SIG-M5 (cell line): ENCODE measurements at regions not wholly inside any gene's neighbourhood (a gene's known extent, or its start where the extent isn't known, plus 50 kb on each side); places are given as distances from the start of the nearest gene placed in this dataset.

ENCODE experiments used
- DNase-seq: peaks from one replicate; lab custom pipeline; 2025; lab: John Stamatoyannopoulos, UW

DNA sequence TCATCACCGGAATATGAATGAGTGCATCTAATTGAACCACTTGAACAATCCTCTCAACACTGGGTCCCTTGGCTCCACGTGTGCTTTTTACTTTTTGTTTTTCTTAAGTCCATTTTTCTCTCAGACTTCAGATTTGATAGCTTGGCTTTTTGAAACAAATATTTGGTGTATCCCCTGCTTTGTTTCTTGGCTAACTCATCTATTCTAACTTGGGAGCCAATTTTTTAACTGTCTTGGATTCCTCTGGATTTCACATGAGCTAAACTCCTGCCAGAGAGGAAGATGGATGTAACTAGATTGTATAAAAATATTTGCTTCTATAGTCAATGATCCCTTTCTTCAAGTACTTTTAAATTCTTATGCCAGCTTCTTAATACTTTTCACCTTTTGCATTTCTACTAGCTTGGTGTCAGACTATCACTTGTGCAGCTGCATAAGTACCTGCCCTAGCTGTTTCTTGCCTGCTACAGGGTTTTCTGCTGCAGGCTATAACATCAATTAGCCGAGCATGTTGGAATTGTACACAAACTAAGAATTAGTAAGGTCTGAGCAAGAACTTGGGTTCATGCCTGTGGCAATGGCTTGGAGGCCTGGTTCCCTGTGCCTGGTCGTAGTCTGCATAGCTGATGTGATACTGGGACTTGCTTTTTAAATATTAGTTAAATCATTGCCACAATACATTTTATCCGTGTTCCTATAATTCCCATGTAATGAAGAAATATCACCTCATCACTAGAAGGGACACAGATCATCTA, 281.5 kb downstream of the EN1 start:
- DNase-seq, result no peak

DNA sequence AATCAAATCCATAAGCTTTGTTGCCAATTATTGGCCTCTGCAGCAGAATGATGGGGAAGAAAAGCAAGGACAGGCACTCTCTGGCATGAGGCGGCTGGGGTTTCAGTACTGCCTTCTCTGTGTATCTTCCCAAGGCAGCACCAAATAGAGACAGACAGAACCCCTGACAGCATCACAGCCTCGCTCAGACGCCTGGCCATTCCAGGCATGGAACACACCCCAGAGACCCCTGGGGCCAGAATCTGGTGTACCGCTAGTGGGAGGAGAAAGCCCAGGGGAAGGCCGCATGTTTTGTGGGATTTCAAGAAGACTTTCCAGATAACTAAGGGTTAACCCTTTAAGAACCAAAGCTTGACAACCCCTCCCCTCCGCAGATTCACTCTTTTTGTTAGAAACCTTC, 282.1 kb downstream of the EN1 start:
- no peak for DNase-seq

DNA sequence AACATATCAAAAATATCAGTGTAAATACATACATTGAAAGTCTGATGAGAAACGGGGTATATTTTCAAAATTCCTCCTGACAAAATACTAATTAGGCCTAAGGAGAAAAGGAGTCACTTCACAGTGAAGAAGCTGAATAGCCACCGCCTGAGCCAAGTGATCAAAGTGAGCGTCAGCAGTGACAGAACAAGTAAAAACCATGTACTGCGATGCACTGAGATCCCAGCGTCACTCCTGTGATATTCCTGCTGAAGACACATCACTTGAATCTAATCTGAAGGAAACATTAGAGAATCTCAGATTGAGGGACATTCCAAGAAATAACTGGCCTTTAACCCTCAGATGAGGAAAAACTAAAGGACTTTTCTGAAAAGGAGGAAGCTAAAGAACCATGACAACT, 285.3 kb downstream of the EN1 start:
- DNase-seq, result no peak

DNA sequence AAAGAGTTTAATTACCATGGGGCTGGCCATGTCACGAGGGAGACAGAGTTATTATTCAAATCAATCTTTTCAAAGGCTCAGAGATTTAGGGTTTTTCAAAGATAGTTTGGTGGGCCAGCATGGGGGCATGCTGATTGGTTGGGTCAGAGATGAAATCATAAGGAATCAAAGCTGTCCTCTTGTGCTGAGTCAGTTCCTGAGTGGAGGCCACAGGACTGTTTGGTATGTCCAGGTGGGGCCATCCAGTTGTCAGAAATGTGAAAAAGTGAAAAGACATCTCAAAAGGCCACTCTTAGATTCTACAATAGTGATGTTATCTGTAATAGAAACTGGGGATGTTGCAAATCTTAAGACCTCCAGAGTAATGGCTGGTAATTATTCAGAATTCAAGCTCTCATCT, 288.6 kb downstream of the EN1 start:
- no peak for DNase-seq

DNA sequence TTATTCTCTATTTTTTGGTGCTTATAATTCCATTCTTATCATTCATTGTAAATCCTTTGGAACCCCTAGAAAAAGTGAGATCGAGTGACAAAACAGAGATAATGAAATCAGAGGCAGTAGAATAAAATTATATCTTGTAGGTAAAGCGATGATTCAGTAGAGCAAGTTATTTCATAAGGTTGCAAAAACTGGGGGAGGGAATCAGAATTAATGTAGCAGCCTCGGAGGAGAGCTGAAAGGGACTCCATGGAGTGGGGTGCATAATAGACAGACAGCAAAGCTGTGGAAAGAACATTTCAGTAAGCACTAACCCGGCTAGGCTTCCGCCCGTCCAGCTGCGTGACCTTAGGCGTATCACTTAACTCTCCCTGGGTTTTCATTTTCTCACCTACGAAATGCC, 289.7 kb downstream of the EN1 start:
- no peak for DNase-seq

DNA sequence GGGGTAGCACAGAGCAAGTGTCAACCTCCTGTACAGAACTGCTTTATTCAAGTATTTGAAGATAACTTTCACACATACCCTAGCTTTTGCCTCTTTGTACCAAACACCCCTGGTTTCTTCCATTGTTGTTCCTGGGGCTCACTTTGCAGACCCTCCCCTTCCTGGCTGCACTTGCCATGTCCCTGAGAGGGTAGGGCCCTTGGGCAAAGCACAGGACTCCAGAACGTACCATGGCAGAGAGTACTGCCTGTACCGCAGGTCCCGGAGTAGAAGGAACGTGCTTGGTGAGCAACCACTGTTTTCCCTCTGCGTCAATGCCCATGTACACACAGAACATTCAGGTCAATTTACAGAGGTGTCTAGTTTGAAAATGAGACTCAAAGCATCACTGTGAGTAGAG, 290.4 kb downstream of the EN1 start:
- no peak for DNase-seq

DNA sequence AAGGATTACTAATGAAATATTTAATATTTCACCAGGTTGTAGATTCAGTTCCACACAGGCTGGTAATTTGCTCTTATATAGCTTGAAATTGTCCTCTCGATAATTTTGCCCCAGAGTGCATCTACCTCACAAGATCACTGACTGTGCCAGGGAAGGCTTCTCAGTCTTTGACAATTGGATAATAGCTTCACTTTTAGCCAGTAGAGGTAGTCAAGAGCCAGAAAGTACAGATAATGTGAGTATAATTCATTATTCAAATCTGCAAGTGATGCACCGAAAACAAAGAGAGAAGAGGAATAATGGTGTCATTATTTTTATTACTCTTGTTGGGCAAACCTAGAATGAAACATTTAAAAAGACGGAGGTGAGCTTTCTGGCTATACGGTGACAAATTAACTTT, 292.8 kb downstream of the EN1 start:
- no peak for DNase-seq

DNA sequence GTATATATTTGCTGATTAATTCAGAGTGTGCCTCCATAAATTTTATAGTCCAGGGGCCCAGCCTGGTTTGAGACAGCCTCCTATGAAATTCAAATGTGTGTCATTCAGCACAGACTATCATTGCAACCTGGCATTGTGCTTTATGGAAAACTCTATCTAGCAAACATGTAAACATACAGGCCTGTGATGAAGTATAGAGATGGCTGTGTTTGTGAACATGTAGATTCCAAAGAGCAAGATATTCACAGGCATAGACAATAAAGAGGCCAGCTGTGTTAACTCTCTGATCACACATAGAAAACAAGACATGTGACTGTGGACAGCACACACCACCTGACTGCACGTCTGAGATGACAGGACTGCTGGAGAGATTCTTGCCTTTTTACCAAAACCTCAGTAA, 297.9 kb downstream of the EN1 start:
- DNase-seq, result no peak

DNA sequence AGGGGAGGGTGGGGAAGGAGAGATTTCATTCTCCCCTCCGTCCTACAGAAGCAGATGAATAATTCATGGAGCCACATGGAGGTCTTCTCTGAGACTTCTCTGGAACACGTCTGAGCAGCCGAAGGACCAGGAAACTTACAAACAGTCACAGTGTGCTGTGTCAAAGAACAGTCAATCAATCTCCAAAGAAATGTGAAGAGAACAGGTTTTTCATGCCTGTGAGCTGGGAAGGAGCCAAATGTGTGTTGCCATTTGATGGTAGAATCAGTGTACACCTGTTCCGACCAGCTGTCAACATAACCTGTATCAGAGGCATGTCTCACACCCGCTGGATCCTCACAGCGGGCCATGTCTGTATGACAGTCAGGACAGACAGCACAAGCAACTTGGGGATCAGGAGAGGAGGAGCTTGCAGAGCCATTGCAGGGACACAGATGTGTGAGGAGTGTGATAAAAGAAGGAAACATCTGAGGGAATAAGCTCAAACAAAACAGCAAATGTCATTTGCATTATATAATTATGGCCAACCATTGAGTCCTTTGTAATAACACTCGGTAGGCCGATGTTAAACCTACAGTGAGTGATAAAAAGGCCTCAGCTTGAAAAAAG, 298.5 kb downstream of the EN1 start:
- DNase-seq, result no peak

DNA sequence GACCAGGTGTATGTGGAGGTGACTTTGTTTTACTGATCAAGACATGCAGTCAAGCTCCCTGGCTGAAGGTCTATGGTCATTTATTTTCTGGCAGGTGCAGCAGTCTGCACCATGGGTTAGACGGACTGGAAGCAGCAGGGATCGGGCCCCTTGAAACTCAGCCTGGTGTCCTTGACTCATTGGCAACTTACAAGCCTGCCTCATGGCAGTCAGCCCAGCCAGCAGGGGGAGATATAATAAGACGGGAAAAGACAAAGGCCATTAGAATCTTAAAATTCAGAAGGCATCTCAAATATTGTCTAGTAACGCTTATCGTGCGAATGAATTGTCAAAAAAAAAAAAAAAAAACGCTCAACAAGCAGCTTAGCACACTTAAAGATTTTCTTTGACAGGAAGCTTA, 308.2 kb downstream of the EN1 start:
- DNase-seq, result no peak

DNA sequence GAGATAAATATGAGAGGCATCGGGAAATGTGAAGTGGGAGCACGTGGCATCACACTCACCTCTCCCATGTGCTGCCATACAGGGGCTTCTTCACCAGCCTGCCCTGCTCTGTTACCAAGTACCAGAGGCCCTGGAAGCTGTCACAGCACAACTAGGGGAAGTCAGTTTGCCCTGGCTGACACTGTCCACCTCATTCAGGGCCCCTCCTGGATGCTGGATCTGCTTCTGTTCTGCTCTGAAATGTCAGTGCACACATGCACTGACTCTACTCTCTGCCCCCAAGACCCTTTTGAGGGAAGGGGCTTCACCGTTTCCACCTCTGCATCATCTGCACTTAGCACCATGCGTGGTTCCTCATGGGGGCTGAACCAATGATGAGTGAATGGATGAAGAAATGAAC, 311.1 kb downstream of the EN1 start:
- no peak for DNase-seq

DNA sequence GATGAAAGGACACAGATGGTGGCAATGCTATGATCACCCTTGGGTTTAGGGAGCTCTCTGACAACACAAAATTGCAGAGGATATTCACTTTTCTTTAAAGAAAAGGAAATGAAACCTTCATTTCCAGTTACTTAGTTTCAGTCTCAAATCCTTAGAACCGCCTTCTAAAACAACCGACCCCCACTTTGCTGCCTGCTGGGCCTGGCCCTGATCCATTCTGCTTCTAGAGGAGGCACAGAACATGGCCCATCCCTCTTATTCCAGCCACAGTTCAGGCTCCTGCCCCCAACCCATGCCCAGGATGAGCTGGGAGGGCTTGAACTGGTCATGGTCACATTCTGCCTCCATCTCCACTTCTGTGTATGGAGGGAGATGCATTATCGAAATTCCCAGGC, 311.6 kb downstream of the EN1 start:
- DNase-seq, result no peak

DNA sequence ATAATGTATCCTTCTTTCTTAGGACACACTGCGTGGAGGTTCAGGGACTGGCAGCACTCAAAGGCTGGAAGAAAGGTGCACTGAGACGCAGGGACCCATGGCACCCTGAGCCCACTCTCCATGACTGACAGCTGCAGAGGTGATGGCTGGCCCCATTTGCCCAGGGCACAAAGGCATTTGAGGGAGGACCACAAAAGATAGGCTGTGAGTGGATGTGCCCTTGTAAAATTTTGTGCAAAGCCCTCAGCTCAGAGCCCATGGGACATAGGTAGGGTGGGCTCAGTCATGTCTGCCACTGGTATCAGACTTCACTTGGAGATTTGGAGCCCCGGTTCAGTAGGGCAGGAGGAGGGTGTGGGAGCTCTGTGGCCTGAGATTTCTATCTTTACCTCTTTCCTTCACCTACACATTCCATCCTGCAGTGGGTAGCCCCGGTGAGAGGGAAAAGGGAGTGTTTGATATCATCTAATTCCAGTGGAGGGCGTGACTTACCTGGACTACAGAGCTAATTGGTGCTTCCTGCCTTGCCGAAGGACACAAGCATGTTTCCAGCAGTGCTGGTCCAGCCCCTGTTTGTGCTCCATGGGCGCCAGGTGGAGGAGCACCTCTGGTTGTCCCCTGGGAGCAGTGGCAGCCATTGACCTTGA, 312.2 kb downstream of the EN1 start:
- no peak for DNase-seq

DNA sequence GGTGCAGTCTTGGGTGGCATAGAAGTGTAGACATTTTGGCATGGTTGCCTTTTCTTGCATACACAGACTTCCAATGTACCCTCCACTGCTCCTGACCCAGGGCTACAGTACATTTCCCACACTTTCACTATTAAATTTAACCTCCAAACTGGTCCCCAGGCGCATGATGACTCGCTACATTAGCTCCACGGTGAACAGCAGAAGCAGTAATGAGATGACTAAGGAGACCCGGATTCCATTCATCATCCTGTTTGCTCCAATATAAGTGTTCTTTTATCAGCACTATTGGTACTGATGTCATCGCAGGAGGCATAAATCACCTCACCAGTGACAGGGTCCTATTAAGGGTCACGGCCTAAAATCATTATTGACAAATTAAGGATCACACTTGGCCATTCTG, 316.5 kb downstream of the EN1 start:
- DNase-seq, result no peak

DNA sequence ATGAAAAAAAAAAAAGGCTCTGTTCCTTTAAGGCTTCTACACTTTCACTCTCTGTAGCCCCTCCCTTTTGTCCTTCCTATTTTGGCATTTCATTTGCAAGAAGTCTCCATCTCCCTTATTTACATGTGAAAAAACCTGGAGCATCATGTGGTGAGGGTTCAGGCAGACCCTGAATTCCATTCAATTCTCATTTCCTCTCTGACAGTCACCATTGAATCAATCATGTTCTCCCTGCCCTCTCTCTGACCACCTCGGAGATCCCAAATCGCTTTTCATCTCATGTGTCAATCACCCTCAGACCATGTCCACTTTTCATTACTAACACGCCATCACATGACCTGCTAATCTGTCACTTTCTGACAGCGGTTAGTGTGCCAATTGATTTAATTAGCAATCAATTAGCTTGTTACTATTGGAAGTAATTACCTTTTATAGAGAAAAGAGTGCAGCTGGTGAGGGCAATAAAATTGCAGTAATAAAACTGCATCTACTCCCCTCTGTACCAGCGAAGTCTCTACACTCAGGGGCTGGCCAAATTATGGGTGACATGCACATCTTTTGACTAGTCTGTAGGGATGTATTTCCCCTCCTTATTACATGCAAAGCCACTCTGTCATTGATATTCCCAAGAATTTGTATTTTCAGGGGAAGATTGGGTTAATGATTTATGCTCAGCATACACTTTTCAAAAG, 317.4 kb downstream of the EN1 start:
- DNase-seq, result no peak

DNA sequence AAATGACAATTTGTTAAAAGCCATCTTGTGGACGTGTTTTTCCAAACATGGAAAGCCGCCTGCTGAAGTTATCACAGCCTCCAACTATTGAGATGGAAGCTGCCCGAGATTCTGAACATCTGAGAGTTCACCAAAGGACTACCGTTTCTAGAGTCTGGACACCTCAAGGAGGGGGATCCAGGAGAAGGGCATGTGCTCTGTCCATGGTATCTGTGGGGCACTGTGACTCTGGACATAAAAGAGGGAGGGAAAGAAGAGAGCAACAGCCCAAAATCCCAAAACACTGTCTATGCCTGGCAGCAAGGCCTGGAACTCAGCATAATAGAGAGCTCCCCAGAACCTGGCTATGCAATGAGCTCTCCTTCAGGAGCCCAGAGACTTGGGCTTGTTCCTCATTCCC, 319.9 kb downstream of the EN1 start:
- DNase-seq, result no peak

DNA sequence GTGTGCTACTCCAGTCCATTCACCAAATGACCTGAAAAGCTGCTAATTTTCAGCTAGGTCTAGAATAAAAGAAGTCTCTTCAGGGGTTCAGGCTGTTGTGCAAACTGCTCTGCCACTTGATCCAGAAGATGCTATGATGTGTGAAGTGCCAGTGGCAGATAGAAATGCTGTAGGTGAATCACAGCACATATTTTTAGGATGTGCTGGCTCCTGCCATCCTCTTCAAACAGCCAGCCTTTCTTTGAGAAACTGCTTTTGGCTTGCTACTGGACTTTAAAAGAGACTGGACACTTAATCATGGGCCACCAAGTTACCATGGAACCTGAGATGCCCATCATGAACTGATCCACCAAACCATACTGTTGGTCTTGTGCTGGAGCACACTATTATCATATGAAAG, 322.1 kb downstream of the EN1 start:
- DNase-seq, result no peak

DNA sequence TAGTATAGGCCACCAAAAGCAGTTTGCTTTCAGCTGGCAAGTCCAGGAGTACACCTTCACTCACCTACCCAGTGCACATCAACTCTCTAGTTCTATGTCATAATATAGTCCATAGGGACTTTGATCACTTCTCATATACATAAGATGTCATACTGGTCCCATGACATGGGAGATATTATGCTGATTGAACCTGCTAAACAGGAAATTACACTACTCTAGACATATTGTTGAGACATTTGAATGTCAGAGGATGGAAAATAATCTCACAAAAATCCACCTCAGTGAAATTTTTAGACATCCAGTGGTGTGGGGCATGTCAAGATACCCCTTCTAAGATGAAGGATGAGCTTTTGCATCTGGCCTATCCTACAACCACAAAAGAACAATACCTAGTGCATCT, 322.5 kb downstream of the EN1 start:
- no peak for DNase-seq

DNA sequence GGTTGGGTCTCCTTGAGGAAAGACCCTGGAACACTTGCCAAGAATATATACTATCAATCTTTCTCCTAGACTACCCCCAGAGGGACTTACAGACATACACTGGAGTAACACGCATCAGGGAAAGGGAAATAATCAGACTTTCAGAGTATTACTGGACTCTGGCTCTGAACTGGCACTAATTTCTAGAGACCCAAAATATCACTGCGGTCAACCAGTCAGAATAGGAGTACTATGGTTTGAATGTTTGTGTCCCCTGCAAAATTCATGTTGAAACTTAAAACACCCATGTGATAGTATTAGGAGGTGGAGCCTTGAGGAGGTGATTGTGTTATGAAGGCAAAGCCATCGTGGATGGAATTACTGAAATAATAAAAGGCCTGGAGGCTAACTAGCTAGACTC, 323.7 kb downstream of the EN1 start:
- no peak for DNase-seq

DNA sequence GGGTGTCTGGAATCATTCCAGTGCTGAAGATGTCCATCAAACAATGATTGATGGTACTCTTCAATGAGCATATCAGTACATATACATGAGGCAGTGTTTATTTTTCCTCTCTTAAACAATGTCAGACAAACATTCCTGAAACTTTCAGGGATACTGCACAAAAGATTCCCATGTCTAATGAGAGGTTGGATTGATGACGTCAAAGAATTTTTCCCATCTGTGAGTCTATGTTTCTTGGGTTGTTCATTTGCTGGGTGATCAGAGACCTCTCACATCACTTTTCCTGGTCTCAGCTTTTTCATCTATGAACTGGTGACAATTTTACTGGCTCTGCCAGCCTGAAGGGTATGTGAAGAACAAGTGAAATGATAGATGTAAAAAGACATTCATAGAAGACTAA, 325.5 kb downstream of the EN1 start:
- DNase-seq, result no peak

DNA sequence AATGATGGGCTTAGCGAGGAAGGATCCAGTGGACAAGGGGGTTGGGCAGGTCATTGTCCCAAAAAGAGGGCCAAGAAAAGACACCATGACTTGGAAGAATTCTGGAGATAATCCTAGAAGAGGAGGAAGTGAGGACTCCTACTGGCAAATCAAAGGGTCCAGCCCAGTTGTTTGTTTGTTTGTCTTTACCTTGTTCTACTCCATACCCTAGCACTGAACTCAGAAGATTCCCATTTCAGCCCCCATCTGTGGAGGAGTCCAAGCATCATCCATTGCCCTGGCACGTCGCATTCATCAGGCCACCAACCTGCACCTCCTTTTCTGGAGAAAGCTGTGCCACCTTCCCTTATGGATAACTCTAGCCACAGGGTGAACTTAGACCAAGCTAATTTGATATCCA, 326.2 kb downstream of the EN1 start:
- DNase-seq, result no peak

DNA sequence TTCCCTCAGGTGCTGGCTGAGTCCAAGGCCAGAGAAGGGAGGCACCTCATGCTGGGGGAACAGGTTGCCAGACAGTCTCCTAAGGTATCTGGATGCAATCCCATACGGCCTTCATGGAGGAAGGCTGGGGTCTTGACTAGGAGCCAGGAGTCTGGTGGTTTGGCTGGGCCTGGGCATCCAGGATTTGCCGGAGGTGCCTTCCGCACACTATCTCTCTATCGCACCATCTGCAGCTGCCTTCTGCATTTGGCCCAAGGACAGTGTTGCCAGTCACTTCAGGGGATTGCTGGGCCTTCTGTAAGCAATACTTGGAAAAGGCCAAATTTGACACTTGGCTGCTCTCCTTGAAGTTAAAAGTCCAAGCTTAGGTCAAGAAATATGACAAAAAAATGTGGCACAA, 327.2 kb downstream of the EN1 start:
- no peak for DNase-seq

DNA sequence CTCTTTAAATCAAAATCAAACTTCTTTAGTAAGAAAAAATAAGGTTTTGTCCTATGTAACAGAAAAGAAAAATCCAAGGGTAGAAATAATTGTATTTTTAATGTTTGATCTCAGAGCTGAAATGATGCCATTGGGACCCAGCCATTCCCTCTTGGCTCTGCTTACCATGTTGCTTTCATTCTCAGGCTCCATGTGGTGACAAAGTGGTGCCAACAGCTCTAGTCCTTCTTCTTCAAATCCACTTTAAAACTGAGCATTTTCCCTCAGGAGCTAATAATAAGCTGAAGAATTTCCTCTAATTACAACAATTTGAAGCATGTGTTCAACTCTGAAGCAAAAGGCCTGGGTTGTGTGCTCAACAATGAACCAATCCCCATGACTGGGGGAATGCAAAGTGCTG, 327.9 kb downstream of the EN1 start:
- no peak for DNase-seq
